CD4-positive, alpha-beta T cell treated with Interleukin-4 for 1 hour (primary cell): ENCODE measurements at regions not wholly inside any gene's neighbourhood (a gene's known extent, or its start where the extent isn't known, plus 50 kb on each side); places are given as distances from the start of the nearest gene placed in this dataset.
"Not testable (repeated sequence)": the region's sequence is repeated elsewhere in the genome, so short reads cannot be mapped to it uniquely, and the experiment has no call there.

Source experiments
- DNase-seq, 2 donors: peaks; one replicate each; pipeline ENCODE4 v3.0.0-alpha.2; 2020 to 2022

DNA sequence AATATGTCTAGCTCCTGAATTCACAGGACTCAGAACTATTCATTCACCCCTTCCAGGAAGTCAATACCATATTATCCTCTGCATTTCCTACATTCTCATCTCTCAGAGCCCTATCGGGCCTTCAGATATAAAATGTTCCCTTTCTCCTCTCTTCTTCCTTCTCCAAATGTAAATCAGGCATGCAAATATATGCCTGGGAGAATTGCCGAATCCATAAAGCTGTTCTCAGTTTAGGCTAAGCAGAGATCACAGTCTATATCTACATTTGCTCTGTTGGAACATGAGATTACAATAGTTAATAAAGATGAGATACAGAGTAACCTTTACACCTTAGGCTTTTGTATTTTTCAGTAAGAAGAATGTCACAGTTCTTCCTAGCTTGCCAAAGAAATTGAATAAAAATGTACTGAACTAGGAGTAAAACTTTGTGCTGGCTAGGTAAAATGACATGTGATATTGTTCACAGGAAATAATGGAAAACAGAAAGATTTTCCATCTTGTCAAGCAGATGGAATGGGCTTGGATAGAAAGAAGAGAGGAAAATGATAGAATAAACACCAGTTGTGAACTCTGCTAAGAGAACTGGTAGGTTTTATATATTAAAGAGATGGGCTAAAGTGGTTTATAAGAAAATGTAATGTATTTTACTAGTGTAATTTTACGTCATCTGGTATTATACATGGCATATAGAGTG is 161.5 kb downstream of the NRIP1 start:
- DNase-seq = no peak

DNA sequence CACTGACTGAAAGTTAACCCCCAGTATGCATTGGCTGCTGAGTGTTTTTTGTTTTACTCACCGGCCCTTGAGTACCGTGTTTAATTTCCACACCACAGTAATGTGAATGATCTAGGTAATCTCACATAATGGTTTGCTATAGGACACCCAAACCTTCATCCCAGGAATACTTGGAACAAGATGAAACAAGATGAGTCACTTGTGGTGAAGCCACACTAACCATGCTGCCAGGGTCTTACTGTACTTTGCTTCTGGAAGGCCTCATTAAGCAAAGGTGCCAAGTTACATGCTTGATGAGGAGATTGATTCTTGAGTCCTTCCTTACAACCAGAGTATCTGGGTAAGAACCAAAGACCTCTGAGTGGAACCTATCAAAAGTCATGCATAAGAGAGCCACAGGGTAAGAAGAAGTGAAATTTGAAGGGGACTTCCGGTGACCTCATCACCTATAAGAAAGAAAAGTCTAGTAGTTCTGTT is 163.3 kb downstream of the NRIP1 start:
- DNase-seq = no peak

DNA sequence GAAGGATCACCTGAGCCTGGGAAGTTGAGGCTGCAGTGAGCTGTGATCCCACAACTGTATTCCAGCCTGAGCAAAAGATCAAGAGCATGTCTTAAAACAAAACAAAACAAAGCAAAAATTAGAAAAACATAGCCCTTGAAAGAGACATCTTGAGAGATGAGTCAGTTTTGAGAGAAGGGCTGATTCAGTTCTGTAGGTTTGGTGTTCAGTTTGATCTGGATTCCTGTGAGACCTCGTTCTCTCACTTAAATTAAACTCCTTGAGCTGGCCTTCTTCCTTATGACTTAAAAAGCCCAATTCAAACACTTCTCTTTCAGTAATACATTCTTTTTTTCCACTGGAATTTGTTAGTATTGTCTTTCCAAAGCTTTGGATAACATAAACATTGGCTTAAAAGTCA is 164.2 kb downstream of the NRIP1 start:
- DNase-seq = no peak

DNA sequence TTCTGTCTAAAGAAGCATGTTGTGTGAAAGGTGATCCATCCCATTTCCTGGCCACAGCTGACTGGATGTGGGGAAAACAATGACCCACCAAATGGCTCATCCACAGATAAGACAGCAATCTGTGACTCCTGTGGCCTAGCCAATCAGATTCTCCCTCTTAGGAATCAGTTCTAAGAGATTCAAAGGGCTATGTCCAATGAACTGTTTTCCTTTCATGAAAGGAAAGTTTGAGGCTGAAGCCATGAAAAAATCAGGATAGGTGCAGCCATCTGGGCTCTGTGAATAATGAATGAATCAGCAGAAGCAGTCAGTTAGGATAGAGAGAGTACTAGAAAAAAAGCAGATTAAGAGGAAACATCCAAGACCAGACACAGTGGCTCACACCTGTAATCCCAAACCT is 164.7 kb downstream of the NRIP1 start:
- DNase-seq = no peak

DNA sequence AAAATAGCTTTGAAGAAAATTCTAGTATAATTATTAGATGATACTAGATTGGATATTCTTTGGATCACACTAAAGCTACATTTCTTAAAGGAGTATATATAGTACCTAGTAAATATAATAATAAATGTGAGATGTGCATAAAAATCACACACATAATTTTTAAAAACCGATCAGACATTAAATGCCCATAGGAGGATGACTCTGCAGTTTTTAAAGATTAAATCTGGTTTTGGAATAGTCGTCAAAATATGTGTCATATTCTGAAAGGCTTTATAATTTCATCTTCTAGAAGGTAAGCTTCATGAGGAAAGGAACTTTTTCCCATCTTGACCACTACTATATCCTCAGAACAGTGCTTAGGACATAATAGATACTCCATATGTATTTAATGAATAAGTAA is 169.0 kb downstream of the NRIP1 start:
- no peak for DNase-seq

DNA sequence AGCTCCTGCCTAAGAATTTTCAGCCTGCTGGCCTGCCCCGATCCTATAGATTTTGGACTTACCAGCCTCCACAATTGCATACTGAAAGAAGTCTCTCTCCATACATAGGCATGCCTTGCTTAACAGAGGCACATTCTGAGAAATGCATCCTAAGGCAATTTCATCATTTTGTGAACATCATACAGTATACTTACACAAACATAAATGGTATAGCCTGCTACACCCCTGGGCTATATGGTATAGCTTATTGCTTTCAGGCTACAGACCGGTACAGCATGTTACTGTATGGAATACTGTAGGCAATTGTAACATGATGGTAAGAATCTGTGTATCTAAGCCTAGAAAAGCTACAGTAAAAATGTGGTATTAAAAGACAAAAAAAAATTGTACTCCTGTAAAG is 174.7 kb downstream of the NRIP1 start:
- DNase-seq = no peak

DNA sequence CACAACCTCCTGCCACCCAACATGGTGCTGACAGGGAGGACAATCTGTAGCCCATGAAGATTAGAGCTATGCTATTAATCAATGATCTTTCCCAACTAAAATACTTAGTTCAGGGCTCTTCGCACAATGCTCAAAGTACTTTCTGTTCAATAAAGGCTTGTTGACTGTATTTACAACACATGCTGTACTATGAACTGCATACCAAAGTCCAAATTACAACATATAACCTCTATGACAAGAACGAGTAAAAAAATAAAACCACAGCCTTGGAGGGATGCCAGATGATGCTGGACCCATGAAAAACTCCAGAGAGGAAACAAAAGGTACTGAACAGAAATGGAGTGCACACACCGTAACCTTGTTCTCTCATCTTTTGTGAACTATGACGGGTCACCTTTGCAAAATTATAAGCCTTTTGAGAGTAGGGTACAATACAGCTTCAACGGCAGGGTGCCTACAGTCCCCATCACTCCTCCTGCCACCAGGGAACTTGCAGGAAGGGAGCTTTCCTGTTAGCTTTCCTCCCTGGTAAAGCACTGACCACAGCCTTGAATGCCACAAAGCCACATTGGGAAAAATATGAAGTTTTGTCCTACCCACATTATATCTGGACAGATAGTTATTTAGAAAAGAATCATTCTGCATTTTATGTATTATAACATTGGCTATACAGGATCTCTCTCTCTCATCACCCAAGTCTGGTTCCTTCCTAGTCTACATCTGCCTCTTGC is 175.6 kb downstream of the NRIP1 start:
- no peak for DNase-seq

DNA sequence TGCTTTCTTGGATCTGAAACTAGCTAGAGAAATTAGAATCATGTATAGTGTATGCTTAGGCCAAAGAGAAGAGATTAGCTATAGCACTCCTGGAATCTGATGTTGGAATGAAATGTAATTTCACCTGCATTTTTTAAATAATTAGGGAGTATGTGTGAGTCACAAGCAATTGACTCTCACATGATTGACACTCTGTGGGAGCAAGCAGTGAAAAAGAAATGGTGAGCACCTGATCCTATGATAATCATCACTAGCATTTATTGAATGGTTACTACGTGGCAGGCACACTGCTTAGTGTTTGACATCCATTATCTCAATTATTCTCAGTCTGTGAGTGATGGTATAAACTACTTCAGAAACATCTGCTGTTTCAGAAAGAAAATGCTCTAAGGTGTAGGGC is 176.6 kb downstream of the NRIP1 start:
- DNase-seq = no peak

DNA sequence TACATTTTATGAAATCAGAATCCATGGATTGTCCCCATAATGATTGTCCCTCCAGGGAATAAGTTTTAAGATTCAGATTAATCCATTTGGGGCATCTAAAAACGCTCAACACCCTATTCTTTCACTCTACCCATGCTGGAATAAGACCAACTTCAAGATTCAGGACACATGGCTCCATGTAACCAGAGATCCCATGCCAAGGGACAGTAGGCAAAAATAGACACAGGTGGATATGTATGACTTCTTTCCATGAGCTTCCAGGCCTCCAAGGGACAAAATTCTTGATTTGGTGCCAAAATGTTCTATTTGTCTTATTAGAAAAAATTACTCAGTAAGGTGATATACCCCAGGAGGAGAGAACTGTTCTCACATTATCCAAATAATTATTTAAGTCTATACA is 178.8 kb downstream of the NRIP1 start:
- DNase-seq = no peak

DNA sequence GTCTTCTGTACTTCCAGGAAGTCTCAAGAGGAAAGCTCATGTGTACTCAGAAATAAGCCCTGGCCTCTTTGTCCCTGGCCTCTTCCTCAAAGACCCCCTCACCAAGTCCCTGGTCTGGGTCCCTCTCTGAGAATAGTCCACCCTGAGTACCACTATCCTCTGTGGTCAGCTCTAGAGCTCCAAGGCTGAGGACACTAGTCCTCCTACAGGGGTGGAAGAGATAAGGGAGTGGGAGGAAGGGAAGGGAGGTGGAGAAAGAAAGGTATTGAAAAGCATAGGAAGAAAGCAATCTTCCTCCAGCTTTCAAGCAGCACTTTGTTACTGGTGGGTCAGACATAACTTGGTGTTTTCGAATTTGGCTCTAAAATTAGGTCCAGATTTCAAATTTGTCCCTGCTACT is 181.4 kb downstream of the NRIP1 start:
- DNase-seq = no peak

DNA sequence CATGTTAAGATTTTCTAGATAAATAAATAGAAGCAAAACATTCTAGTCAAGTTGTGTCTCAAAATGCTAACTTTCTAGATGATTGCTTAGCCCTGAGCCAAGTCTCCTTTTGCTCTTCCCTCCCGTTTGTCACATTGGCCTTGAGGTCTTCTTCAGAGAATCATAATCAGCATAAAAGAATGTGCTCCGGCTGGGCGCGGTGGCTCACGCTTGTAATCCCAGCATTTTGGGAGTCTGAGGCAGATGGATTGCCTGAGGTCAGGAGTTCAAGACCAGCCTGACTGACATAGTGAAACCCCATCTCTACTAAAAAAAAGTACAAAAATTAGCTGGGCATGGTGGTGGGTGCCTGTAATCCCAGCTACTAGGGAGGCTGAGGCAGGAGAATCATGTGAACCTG is 182.3 kb downstream of the NRIP1 start:
- DNase-seq = not testable (repeated sequence)

DNA sequence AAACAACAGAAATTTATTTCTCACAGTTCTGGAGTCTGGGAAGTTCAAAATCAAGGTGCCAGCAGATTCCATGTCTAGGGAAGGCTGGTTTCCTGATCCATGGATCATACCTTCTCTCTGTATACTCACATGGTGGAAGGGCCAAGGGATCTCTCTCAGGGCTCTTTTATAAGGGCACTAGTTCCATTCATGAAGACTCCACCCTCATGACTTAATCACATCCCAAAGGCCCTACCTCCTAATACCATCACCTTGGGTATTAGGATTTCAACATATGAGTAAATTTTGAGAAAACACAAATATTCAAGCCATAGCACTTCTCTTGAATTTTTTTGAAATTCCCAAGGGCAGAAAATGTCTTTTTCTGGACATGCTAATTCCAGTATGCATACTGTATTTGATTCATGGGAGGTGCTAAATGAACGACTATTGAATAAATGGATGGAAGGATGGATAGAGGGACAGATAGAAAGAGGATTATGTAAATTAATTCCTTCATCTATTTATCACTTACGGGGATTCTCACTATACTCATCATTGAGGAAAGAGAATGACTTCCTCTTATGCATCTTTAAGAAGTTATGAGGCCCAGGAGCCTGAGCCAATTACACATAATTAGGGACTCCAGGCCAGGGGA is 182.8 kb downstream of the NRIP1 start:
- no peak for DNase-seq

DNA sequence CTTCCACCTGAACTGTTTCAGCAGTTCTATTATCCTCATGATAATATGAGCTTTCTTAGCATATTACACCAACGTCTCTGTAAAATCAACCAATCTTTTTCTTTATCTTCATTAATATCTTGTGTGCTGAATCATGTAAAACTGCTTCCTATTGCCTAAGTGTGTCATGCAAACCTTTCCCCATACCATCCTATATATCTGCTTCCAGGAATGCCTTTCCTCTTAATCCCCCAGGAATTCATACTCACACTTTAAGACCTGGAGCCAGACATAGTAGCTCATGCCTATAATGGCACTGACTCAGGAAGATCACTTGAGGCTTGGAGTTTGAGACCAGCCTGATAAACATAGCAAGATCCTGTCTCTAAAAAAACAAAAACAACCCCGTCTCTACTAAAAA is 183.9 kb downstream of the NRIP1 start:
- no peak for DNase-seq

DNA sequence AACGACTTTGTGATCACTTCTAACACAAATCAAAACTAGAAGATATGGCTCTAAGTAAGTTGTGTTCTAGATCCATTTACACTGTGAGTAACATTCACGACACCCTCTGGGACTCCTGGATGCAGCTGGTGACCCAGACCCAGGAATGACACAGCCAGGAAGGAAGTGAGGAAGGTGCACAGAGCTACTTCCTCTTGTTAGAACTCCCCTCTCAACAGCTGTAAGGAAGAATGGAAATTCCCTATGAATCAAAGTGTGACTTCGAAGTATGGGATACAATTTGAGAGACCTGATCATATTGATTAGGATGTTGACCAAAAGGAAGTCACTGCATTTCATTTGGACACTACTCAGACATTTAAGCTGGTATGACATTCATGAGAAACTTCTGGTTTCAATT is 185.3 kb downstream of the NRIP1 start:
- peak in 1 of 2 donors; percentile 49 for DNase-seq

DNA sequence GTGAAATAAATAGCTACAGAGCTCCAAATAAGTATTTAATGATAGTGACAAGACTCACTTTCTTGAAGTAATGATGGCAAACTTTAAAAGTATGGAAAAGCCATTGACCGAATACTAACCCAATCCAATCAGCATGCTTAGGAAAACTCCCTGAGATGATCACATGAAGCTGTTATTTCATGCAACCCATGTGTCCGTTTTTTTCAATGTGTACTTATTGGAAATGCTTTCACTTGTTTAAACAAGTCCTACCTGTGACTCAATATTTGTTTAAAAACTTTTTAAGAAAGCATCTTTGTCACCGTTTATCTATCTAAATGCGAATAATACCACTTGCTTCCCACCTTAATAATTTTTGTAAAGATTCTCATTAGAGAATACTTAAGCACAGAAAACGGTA is 185.8 kb downstream of the NRIP1 start:
- no peak for DNase-seq

DNA sequence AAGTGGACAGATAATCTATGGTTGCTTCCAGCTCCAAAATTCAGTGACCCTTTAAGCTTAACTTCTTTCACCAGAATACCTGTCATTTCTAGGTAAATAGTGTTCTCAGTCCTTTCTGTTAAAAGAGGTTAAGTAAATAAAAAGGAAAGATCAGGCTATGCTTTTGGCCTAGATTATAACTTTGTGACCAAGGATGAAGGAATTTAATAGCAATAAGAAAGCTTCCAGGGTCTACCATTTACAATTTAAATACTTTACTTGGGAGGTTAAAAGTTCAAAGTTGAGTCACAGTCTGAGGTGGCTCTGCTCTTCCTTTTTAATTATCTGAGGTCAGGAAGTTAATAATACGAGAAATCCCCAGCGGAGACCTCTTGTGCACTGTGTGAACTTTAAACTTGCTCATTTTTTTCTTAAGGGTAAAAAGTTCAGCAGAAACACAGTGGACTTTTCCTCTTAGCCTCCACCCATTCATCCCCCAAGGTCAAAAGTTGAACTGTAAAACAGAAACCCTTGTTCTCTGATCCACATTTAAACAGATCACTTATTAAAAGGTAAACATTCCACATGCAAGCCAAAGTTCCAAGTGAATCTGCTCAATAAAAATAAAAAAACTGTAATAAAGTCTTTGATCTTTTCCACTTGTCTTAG is 187.1 kb downstream of the NRIP1 start:
- DNase-seq = peak in 1 of 2 donors; percentile 13

DNA sequence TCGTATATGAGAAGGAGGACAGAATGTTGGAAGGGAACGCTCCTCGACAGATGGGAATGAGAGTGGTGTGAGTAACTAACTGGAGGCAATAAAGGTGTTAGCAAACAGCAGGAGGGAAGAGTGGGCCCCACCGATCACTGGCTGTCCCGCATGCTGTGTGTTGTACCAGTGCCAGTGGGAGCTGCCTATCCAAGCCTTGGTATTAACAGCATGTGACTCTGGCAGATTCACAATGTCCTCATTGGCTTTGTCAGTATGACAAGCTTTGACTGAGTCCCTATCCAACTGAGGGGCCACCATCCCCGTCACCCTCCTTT is 188.3 kb downstream of the NRIP1 start:
- no peak for DNase-seq

DNA sequence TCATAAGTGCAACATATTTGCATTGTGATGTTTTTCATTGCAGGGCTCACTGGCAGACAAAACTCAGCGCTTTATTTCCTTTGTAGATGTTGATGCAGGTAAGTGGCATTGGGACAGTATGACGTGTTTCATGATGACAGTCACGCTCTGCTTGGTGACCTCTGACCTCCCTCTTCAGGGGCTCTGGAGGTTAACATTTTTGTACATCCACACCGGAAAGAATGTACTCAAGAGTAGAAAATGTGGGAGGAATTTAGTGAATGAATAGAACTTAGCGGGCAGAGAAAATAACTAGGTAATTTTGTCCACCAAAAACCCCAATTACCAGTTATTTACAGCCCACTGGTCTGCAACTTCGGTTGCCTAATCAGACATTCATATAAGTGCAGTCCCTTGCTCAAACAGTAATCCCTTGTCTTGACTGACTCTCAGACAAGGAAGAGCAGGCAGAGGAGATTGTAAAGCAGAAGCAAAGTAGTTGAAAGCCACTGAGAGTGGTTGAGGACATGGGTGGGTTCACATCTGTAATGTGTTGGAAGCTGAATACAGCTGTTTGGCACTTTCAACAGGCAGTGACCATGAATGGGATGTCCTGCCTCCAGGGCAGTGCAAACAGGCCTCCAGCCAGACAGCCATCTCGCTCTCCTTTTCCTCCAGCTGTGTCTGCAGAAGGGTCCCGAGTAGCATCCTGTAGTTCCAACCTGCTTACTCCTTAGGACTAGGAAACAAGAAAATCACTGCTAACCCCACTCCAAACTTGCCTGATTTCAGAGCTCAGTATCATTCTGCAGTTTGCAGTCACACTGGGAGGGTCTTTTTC is 188.9 kb downstream of the NRIP1 start:
- no peak for DNase-seq

DNA sequence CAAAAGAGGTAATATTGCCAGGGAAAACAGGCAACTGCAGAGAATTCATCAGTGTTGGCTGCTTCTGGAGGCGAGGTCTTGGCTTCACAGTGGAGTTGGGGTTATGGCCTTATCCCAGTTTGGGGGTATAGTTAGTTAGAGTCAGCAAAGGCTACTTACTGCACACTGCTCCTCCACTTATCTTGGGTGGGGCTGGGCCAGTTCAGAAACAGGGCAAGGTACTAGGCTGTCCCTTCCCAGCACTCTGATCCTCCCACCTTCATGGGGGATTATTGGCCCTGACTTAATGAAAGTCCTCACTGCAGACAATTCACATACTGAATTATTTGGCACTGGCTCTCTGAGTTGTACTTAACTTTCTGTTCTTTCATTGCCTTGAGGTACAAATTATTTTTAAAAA is 189.6 kb downstream of the NRIP1 start:
- no peak for DNase-seq

DNA sequence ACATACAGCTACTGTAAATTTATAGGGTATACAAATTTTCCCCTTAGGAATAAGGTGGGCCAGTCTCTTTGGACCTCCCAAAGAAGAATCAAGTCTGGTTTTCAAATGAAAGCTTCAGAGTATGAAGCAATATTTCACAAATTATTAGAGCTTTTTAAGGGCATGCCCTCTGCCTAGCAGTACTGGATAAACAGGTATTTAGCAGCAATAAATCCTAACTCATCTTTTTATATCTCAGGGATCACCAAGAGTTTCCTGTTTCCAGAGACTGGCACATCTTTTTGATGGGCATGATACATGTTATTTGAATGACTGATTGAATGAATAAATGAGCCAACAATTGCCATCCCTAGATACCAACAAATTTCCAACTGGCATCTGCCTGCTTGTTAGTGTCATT is 190.4 kb downstream of the NRIP1 start:
- no peak for DNase-seq

DNA sequence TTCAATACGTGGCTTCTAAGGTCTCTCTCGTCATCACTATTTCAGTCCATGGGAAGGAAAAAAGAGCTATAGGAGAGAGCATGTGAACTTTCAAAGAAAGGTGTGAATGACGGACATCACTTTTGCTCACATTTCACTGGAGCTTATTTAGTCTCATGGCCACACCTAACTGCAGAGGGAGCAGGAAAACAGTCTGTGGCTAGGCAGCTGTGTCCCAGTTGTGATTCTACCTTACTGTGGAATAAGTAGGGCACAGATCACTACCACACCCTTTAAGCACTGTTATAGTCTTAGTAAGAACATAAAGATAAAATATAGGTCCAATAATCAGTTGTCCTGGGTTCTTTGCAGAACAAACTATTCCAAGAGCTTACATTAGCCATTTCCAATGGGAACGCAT is 192.9 kb downstream of the NRIP1 start:
- no peak for DNase-seq

DNA sequence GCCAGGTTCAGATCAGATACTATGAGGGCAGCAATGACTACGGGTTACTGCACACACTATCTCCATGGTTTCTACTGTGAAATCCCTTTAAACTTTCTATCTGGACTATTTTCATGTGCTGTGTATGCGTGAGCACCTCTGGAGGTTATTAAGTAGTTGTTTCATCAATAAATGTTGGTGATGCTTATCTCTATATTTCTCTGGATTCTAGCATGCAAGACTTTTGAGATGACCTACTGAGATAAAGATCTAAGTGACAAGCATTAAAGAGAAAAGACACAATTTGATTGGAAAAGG is 194.0 kb downstream of the NRIP1 start:
- DNase-seq = no peak
